ENCODE measurements at regions not wholly inside any gene's neighbourhood (a gene's known extent, or its start where the extent isn't known, plus 50 kb on each side); places are given as distances from the start of the nearest gene placed in this dataset.
"Not testable (repeated sequence)": the region's sequence is repeated elsewhere in the genome, so short reads cannot be mapped to it uniquely, and the experiment has no call there.

DNA sequence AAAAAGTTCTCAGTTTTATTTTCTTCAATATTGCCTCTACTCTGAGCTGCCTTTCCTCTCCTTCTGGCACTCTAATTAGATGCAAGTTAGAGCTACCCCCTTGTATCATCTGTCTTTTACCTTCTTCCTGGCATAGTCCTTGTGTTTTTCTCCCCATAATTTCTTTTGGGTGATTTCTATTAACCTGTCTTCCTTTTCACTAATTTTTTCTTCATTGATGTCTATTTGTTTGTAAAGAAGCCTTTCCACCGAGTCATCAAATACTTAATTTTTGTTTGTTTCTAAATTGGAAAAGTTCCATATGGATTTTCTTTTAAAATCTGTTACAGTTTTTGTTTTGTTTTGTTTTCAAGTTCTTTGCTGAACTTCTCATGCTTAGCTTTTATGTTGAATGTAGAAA, 558.1 kb downstream of the TBC1D22A start:
- no peak for DNase-seq

DNA sequence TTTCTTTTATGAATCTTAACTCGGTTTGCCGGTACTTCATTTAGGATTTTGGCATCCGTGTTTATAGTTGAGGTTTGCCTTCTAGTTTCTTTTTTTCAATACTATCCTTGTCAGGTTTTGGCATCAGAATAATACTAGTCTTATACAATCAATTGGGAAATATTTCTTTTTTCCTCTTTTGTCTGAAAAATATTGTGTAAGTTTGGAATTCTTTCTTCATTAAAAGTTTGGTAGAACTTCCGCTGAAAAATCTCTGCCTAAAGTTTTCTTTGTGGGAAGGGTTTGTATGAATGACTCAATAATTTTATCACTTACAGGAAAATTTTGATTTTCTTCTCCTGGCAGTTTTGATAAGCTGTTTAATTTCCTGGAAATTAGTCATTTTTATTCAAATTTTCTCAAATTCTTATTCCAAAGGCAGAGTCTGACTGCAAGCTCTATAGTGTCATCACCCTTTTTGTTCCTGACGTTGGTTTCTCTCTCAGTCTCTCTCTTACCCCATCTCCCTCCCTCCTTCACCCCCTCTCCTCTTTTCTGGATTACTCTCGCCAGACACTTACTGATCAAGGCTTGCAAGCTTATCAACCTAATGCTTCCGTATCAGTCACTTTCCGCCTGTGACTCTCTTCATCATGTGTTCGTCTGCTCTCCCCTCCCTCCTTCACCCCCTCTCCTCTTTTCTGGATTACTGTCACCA, 555.7 kb downstream of the TBC1D22A start:
- no peak for DNase-seq

DNA sequence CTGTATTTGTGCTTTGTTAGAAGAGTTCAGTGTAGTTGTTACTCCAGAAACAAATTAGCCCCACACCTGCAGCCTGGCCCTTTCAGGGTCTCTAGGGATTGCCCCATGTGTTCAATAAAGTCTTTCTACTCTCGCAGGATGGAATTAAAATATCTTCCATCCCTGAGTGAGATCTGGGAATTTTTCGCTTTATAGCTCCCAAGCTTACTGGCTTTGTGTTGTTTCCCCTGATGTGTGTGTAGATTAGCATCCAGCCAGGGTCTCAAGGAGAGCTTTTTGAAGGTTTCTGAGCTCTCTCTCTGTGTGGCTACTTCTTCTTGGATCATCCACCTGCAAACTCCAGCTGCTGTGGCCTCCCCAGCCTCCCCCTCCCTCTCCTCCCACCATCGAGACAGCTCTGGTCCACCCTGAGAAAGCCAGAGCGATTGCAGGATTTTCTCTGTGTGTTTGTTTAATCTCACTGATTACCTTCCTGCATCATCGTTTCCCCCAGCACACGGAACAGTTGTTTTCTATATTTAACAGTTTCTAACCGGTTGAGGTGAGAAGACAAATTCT, 553.5 kb downstream of the TBC1D22A start:
- no peak for DNase-seq

DNA sequence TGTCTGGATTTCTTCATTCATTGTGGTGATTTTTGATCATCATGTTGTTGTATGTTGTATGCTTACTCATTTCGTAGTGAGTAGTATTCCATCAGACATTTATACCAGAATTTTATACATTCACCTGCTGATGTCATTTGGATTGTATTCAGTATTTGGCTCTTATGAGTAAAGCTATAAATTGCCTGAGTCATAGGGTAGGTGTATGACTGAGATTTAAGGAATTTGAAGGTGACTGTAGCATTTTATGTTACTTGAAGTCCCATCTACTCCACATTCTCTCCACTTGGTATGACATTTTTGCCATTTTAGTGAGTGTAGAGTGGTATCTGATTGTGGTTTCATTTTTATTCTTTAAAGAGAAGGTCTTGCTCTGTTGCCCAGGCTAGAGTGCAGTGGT, 548.2 kb downstream of the TBC1D22A start:
- no peak for DNase-seq

DNA sequence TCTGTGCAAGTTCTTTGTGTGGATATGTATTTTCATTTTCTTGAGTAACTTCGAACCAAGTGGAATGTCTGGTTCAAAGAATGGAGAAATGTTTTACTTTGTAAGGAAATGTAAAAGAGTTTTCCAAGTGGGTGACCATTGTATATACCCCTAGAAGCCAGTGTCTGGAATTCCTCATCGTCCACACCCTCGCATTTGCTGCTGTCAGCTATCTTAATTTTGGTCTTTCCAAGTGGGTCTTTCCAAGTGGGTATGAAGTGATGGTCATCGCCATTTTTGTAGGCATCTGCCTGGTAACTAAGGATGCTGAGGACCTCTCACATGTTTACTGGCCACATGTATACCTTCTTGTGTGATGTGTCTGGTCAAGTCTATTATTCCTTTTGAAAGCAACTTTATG, 547.5 kb downstream of the TBC1D22A start:
- no peak for DNase-seq

DNA sequence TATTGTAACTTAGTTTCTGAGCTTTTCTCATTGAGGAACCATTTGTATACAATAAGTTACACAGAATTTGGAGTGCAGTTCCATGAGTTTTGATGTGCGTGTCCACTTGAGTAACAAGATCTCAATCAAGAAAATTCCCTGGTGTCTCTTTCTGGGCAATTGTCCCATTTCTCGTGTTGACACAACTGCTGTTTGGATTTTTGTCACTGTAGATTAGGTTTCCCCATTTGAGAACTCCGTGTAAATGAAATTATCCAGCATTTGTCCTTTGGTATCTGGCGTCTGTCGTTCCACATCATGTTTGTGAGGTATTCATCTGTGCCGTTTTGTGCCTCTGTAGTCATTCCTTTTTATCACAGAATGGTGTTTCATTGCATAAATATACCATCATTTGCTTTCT, 547.0 kb downstream of the TBC1D22A start:
- no peak for DNase-seq

DNA sequence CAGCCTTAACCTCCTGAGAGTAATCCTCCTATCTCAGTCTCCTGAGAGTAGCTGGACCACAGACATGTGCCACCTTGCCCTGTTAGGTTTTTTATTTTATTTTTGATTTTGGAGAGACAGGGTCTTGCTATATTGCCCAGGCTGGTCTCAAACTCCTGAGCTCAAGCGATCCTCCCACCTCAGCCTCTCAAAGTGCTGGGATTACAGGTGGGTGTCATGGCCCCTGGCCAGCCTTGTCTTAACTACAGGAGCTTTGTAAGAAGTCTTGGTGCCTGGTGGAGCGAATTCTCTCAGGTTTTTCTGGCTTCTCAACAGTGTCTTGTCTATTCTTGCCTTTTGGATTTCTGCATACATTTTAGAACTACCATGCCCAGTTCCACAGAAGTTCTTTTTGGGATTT, 546.4 kb downstream of the TBC1D22A start:
- no peak for DNase-seq

DNA sequence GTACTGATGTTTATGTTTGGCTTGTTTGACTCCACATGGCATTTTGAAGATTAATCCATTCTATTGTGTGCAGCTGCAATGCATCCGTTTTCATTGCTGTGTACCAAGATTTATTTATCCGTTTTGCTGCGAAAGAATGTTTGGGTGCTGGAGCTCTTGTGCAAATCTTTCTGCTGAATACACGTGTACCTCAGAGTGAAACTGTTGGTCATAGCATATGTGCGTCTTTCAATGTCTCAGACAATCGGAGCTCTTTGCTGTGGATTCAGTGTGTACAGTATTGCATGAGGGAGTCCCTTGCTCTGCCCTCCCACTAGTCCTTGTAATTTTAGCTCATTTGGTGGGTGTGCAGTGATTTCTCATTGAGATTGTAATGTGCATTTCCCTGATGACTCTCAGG, 545.4 kb downstream of the TBC1D22A start:
- no peak for DNase-seq

DNA sequence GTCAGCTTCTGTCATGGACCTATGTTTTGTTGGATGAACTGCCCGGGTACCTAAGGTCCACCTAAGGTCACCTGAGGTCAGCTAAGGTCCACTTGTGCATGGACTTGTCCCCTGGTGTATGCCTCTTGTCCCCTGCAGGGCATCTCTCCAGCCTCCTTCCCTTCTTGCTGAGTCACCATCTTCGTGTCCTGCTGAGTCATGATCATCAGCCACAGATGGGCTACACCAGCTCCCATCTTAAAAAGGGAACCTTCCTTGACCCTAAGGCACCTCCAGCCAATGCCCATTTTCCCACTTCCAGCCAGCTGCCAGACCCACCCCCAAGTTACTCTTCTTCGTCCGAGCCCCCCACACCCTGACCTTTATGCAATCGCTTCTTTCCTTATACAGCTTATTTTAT, 544.9 kb downstream of the TBC1D22A start:
- DNase-seq: no peak

DNA sequence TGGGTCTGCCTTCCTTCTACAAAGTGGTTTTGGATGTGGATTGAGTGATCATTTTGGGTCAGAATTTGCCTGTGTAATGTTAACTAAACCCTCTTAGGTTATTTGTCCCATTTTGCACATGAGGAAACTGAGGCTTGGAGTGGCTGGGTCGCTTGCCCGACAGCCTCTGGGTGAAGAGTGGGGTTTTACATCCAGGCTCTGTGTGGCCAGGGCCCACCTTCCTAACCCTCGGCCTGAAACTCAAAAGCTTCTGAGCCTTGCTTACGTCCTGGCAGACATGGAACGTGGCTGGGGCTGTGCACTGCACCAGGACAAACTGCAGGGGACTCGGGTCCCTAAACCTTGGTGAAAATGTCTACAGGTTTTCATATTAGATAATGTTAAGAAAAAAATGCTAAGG, 542.4 kb downstream of the TBC1D22A start:
- DNase-seq: no peak

DNA sequence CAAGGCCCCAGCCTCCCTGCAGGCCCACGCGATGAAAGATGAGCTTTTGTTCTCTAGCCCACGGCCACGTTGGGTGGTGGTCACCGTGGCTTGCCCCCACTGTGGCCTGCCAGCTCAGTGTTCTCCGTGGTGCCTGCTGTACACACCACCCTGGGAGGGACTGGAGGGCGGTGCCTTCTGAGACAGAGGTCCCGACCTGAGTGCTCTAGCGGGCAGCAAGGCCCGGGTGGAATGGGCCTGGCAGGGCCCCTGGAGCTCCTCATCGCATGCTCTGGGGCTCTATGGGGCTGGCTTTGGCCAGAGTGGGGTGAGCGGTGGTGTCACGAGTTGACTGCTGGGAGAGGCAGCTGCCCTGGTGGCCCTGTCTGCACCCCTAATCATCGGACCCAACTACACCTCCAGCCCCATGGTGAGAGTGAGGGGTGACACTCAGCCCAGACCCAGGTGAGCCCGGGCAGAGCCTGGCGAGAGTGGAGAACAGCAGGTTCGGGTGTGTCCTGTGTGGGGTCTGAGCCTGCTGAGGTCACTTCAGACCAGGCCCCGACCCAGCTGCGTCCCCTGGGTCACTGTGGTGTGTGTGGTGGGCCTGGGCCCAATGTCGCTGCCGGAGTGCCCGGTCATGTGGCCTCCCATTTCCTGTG, 541.9 kb downstream of the TBC1D22A start:
- no peak for DNase-seq

DNA sequence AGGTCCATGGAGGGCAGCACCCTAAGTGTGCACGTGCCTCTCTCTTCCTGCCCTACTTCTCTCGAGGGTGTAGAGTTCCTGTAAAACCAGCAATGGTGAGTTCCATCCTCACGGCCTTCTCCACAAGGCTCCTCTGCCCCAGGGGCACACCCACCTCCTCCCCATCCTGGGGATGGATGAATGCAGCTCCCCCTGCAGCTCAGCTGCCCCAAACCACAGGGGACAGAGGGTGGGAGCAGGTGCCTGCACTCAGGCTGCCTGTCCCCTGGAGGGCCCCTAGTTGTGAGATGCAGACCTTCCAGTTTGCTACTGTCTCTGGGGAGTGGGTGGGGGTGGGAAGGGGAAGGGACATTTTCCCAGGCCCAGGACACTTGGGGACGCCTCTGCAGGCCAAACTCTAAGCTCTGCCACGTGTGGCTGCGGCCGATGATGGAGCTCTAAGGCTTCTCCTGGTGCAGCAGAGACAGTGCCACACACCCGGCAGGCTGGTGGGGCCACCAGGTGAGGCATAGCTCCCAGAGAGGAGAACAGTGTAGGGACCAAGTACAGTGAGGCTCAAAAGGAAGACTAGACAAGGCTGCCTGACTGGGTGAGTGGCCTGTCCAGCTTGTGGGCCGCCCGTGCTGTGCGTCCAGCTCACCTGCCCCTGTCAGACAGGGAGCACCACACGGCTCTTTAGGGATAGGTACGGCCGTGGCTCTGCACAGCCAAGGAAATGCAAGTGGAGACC, 540.9 kb downstream of the TBC1D22A start:
- no peak for DNase-seq

DNA sequence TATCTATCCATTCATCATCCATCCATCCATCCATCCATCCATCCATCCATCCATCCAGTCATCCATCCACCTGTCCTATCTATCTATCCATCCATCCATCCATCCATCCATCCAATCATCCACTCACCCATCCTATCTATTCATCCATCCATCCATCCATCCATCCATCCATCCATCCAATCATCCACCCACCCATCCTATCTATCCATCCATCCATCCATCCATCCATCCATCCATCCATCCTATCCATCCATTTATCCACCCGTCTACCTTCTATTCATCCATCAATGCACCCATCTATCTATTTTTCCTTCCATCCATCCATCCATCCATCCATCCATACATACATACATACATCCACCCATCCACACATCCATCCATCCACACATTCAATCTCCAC, 540.1 kb downstream of the TBC1D22A start:
- DNase-seq: not testable (repeated sequence)

DNA sequence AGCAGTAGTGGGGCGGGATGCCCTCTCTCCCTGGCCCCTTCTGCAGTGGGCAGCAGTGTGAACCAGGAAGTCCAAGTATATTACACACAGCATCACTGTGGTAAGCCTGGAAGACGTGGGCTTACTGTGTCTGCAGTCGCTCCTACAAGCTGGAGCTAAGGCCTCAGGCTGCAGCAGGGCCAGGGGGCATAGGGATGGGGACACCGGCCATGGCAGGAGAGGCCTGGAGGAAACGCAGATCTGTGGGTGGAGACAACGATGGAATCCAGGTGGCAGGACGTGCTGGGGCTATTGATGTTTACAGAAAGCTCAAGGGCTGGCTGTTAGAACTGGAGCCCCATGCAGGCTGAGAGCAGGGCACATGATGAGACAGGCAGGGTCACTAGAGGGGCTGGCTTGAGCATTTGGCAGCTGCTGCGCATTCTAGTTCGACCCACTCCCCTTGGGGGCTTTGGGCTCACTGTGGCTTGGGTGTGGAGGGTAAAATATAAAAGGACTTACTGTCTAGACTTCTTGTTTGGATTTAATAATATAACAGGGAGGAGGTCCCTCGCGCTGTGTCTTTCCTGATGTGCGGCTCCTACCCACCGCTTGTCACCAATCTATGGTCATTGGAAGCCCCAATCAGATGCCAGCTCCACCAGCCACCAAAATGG, 539.5 kb downstream of the TBC1D22A start:
- no peak for DNase-seq

DNA sequence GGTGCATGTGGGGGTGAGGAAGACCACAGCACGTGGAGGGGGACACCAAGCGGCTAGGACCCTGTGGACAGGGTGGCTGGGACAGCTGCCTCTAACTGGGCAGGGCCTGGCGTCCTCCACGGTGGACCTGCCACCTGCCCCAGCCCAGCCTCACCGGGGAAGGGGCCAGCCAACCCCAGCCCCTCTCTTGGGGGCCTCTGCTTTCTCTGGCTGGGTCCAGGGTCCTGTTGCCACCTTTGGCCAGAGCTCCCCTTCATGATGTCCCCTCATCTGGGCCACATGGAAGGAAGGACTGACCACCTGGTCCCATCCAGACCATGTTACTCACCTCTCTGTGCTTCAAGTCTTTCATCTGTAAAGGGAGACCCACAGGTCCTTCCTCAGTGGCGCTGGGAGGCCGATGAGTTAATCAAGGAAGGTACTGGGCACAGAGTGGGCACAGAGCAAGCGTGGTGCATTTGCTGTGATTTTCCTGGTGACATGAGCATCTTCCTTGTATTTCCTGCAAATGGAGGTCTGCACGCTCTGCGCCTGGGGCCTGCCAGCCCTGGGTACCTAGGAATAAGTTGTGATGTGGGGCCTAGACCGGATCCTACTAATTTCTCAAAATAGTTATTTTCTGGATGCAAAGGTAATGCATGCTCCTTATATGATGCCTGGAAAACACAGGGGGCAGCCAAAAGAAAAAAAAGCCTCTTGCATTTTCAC, 538.4 kb downstream of the TBC1D22A start:
- no peak for DNase-seq

DNA sequence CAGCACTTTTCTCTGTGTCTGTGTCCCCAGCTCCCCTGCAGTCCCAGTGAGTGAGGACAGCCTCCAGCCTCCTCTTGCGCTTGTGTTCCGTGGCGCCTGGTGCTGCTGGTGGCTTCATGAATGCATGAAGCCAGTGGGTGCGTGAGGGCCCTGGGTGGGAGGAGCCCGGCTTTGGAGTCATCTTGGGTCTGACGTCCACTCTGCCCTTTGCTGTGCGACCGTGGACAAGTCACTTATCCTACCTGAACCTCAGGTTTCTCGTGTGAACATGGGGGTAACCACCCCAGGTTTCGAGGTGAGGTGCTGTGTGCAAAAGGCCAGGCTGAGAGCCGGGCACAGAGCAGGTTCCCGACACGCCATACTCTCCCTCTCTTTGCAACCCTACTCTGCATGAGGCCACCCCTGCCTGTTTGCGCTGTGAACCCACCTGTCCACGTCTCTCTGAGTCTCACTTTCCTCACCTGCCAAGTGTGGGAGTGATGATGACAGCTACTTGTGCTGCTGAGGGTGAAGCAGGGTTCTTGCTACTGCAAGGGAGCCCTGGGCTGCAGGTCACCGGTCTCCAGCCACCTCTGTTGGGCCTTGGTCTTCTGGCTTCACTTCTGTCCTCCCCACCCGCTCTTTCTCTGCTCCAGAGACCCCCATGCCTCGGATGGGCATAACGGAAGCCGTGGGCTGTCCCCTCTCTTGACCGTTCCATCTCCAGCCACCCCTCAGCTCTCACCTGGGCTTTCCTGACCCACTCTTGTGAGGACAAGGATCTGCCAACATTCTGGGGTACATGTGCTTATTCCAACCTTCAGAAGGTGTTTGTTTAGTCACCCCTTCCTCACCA, 537.6 kb downstream of the TBC1D22A start:
- DNase-seq: no peak

DNA sequence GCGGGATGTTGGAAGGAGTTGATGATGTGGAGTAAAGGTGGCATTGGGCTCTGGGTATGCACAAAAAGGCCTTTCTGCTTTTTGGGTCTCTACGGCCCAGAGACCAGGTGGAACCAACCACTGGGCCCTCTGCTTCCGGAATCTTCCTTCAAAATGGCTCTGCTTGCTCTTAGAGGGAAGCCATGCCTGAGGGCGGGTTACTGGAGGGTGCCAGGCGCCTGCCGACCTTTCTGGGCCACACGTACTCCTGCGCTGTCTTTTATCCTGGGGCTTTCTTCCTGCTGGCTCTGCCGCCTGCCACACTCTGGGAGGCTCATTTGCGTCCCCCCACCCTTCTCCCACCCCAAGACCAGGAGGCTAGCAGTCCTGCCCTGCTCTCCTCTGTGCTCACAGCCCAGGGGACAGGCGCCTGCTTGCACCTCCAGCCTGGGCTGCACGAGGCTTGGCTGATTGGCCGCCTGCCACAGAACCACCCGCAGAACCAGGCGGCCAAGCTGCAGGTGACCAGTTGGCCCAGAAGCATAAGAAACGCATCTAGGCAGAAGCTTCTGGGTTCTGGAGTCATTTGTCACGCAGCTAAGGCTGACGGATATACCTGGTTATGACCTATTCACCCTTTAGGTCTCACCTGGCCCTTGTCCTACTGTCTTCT, 536.9 kb downstream of the TBC1D22A start:
- DNase-seq: no peak

DNA sequence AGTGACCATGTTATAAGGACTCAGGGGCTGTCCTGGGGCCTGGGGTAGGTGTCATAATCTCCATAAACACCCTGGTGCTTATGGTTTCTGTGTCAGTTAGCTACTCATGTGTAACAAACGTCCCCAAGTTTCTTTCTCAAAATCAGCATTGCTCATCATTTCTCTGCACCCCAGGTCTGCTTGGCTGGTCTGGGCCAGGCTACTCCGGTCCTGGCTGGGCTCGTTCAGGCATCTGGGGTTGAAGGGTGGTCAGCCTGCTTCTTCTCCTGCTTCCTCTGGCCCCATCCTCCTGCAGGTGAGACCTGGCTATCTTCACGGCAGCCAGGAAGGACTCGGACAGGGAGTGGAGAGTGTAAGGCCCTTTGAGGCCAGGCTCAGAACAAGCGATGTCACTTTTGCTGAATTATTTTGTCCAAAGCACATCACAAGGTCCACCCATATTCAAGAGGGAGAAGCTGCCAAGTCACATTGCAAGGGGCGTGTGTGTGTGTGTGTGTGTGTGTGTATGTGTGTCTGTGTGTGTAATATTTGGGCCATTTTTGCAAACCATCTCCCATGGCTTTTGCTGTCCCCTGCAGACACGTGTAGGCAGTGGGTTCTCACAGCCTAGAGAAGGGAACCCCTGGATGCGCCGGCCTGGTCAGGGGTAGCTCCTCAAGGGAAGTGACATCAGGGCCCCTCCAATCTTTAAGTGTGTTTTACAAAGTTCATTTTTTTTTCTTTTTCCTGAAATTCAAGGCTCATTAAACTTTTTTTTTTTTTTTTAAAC, 535.8 kb downstream of the TBC1D22A start:
- no peak for DNase-seq

DNA sequence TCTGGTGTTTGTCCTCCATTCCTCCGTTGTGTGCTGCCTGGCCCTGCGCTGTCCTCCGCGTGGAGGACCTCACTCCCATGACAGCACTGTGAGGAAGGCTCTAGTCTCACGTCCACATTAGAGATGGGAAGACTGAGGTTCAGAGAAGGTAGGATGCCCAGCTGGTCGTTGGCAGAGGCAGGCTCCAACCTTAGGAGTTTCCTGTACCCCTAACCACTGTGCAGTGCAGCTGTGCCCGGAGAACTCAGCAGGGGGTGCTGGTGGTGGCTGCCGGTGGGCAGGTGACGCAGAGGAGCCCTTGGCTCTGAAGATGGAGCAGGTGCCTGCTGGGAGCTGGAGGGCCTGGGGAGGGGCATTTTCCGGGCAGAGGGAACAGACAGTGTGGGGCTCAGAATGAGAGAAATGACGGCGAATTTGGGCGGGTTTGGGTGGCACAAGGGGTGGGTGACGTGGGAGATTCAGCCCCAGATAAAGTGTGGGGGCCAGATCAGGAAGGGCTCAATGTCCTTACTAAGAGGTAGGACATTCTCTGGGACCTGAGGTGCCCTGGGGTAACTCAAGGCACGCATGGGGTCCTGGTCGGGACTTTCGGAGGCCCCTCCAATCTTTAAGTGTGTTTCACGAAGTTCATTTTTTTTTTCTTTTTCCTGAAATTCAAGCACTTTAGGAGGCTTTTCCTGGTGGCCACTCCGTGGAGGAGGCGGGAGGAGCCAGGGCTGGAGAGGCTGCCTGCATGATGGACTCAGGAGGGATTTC, 535.0 kb downstream of the TBC1D22A start:
- no peak for DNase-seq
